ENCODE measurements at regions not wholly inside any gene's neighbourhood (a gene's known extent, or its start where the extent isn't known, plus 50 kb on each side); places are given as distances from the start of the nearest gene placed in this dataset.
"Not testable (repeated sequence)": the region's sequence is repeated elsewhere in the genome, so short reads cannot be mapped to it uniquely, and the experiment has no call there.

GRCh38 chr7:8314566-8314965 lies 52.6 kb upstream of the ICA1 start:
- no peak for DNase-seq

DNA sequence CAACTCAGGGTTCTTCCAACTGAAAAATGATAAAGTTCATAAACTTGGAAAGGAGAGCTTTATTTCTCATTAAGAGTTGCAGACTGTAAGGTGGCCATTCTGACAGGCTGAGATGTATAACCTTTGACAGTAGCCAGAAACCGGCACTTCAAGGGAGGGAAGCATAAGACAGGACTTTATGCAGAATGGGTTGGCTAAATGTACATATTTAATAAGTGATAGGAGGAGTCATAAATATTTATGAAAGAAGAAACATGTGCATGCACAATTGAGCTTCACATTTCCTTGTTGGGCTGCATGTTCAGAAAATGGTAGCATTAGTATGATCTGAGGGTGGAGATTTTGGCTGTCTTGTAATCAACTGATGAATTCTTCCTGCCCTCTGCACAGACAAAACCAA lies 57.1 kb upstream of the ICA1 start:
- DNase-seq, result no peak

- no peak for DNase-seq
These were observed 58.2 kb upstream of the ICA1 start for GRCh38 chr7:8320174-8320573.

GRCh38 chr7:8321312-8321711 lies 59.3 kb upstream of the ICA1 start:
- DNase-seq, result no peak

- DNase-seq, result no peak
These were observed 60.7 kb upstream of the ICA1 start for GRCh38 chr7:8322667-8323066.

- DNase-seq, result no peak
These were observed 63.1 kb upstream of the ICA1 start for GRCh38 chr7:8325067-8325466.

DNA sequence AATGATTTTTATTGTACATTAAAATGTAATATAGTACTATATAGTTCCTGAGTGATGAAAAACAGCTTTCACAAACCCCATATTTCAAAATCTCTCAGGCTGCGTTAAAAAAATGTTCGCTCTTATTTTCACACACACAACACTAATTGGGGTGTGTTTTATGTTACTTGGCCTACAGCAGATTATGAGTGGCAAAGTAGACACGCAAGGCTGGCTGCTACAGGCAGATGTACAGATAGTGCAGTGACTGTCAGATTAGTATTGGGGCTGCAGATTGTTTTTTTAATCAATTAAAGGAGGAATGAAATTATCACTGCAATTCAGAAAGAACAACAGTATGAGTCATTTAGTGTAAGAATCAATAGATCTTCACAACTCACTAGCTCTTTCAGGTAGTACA lies 65.2 kb upstream of the ICA1 start:
- no peak for DNase-seq

GRCh38 chr7:8338206-8338605 lies 76.2 kb upstream of the ICA1 start:
- DNase-seq, result peak; percentile 21

DNA sequence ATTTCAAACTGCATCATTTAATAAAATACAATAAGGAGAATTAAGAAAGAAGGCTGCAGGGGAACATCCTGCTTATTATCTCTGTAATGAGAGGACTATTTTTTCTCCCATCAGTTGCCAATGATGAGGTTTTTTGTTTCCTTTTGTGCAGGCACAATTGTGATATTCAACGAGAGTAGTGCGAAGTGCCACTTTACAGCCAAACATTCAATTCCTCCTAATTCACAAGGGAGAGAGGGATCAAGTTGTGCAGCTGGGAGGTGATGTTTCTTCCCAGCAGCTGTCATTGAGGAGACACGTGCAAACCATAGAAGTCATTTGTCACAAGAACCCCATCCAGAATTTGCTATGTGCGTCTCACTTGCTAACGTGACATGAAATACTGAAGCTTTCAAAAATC lies 81.6 kb upstream of the ICA1 start:
- no peak for DNase-seq

GRCh38 chr7:8347395-8347794 lies 85.4 kb upstream of the ICA1 start:
- DNase-seq, result not testable (repeated sequence)

DNA sequence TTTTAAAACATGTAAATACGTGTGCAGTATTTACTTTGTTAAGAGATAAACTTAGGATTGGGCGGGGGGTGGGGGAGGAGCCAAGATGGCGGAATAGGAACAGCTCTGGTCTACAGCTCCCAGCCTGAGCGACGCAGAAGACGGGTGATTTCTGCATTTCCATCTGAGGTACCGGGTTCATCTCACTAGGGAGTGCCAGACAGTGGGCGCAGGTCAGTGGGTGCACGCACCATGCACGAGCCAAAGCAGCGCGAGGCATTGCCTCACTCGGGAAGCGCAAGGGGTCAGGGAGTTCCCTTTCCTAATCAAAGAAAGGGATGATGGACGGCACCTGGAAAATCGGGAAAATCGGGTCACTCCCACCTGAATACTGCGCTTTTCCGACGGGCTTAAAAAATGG lies 81.8 kb upstream of the NXPH1 start:
- not testable (repeated sequence) for DNase-seq

GRCh38 chr7:8353991-8354390 lies 79.4 kb upstream of the NXPH1 start:
- no peak for DNase-seq

- DNase-seq, result no peak
These were observed 78.9 kb upstream of the NXPH1 start for GRCh38 chr7:8354503-8354902.

DNA sequence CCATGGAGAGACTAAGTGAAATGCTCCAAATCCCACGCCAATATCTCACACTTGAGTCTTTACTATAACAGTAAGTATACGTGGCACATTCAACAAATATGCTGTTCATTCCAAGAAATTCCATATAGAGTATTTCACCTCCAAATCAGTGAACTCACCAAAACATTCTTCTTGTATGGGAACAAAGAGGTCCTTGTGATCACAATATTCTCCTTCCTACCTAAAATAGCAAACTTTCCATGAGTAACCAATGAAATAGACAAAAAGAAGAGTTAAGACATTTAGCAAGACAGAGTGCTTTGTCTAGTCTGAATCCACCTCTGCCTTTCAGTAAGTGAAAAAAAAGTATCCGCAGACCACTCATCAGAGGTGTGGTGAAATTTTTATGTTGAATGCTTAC lies 77.3 kb upstream of the NXPH1 start:
- DNase-seq, result no peak

DNA sequence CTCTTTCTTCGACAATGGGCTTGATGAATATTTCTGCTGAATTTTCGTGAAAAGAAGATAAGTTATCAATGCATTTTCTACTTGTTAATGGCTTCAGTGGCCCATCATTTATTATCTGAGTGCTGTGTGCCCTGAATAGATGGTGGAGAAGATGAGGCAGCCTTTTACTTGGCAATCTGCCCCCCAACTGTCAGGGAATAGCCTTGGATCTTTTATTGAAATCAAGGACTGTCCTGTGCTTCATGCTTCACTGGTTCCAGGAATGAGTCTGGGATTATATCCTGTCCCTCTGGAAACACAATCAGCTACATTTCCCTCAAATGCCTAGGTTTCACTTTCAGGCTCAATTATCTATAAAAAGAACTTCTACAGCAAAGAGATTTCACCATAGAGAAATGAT lies 75.9 kb upstream of the NXPH1 start:
- peak; percentile 4 for DNase-seq

- no peak for DNase-seq
These were observed 72.8 kb upstream of the NXPH1 start for GRCh38 chr7:8360564-8361153.

GRCh38 chr7:8362723-8363369 lies 70.6 kb upstream of the NXPH1 start:
- no peak for DNase-seq

DNA sequence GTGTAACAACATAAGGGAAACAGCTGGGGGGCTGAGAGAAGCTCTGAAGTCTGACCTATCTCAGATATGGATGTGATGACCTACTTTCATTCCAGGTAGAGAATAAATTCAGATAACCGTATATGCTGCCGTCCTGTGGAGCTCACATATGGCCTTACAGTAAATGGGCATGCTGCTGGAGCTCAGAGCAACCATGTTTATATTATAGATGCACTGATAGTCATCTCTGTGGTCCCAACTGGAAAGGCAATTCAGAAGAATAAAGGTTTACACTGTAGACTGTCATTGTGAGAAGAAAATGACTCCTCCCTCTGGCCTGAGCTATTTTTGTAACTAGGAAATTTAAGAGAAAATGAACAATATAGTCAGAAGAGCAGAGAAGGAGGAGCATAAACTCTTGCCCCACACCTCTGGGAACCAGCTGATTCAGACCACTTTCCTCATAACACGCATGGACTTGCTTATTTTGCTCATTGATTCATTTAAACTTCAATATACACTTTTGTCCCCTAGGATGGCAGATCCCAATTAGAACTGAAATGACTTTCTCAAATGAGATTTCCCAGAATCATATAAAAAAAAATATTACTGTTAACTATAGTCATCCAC lies 69.9 kb upstream of the NXPH1 start:
- DNase-seq, result no peak

DNA sequence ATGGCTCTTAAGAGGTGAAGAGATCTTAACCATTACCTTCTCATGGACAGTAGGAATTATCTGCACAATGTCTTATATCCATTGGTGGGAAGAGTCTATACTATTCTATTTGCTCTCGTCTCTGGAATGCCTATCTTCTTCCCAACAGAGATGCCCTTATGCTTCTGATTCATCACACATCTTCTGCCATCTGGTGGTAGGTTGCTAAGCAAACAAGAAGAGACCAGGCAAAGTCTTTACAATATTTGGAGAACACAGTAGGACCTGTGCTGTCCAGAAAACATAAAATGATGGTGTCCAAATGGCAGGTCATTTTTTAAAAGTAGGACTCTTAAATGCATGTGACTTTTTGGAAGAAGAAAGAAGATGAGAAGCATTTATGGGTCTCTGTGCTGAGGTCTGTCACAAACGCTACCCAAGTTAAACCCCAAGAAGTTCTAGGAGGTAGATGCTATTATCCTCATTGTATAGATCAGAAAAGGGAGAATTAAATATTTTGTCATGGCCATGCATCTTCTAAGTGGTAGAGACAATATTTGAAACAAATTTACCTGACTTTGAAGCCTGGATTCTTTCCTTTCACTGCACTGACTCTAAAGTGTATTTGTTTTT lies 67.8 kb upstream of the NXPH1 start:
- peak; percentile 75 for DNase-seq

DNA sequence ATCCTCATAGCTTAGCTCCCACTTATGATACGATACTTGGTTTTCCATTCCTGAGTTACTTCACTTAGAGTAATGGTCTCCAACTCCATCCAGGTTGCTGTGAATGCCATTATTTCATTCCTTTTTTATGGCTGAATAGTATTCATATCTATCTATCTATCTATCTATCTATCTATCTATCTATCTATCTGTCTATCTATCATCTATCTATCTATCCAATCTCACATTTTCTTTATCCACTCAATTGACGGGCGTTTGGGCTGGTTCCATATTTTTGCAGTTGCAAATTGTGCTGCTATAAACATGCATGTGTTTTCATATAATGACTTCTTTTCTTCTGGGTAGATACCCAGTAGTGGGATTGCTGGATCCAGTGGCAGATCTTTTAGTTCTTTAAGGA lies 65.4 kb upstream of the NXPH1 start:
- not testable (repeated sequence) for DNase-seq

DNA sequence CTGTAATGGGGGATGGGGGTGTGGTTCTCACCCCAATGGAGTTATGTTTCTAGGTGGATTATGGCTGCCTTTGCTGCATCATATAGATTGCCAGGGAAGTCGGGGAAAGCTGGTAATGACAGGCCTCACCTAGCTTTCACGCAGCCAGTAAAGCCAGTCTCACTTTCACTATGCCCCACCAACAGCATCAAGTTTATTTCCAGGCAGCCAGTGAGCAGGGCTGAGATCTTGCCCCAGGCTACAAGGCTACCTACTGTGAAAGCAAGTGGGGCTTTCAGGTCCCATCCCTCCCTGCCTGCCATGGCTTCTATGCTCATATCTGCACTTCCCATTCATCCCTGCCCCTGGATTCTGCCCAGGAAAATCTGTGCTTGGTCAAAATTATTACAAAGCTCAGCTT lies 61.7 kb upstream of the NXPH1 start:
- no peak for DNase-seq

DNA sequence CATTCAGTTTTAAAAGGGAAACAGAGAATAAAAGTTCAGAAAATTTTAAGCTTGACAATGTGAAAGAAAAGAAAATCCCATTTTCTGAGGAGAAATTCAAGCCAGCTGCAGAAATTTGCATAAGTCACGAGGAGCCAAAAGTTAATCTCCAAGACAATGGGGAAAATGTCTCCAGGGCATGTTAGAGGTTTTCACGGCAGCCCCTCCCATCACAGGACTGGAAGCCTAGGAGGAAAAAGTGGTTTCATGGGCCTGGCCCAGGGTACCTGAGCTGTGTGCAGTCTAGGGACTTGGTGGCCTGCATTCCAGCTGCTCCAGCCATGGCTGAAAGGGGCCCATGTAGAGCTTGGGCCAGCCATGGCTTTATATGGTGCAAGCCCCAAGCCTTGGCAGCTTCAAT lies 59.6 kb upstream of the NXPH1 start:
- DNase-seq, result no peak

DNA sequence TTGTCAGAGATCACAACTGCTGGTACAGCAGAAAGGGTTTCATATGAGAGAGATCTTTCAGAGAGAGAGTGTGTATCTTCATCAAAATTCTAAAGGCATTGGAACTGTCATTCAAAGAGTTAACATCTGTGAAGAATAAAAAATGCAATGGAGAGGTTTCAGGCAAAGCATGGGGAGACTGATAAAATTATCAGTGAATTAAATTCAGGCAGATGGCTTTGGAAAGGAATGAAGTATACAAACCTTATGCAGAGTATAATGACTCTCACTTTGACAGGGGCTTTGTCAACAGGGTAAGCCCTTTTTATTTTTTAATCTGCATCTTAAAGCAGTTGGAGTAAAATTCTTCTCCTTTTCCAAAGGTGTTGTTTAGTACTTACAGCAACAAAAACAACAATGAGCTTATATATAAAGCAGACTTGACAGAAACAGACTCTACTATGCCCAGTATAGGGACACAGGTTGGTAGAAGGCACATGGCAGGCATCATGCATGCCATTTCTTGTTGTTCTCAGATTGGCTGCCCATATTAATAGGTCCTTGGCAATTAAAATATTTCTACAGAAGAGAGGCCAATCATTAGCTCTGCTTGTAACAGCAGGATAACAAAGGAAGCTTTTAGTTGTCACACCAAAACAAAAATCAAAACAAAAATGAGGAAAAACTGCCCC lies 54.9 kb upstream of the NXPH1 start:
- DNase-seq, result no peak

- peak; percentile 8 for DNase-seq
These were observed 54.1 kb upstream of the NXPH1 start for GRCh38 chr7:8379264-8379663.

All from NCI-H82 (cell line).